GM23338 (cell line): ENCODE measurements at regions not wholly inside any gene's neighbourhood (a gene's known extent, or its start where the extent isn't known, plus 50 kb on each side); places are given as distances from the start of the nearest gene placed in this dataset.
A peak's percentile ranks its signal among the peaks of the same experiment; 100 is the strongest.

Experiments
- ATAC-seq: fragments of 200-7000 bp; cut with Tn5 transposase; 3 replicates; pipeline ENCODE4 v1.9.1; 2020
- DNase-seq: peaks from one replicate; pipeline ENCODE4 v3.0.0-alpha.2; 2015; ENCODE audit warnings: low spot score
- H2AFZ ChIP-seq: fragments of 200-600 bp; sonication (generic); 2 replicates; pipeline ENCODE4 v1.8.0; 2016; ENCODE audit warnings: antibody characterized with exemption, mild to moderate bottlenecking, moderate library complexity
- H3F3A ChIP-seq: fragments of 200-600 bp; sonication (generic); replicated peaks from 2 replicates; pipeline ENCODE4 v1.8.0; 2017; ENCODE audit warnings: antibody characterized with exemption, mixed run types, low read depth
- H3K27ac ChIP-seq: fragments of 200-600 bp; sonication (generic); 2 replicates; pipeline ENCODE4 v1.6.1; 2016; ENCODE audit warnings: low read depth
- H3K27me3 ChIP-seq: fragments of 200-600 bp; sonication (generic); 2 replicates; pipeline ENCODE4 v1.8.0; 2016; ENCODE audit warnings: mild to moderate bottlenecking, mixed run types, moderate library complexity; ENCODE audit not compliant: insufficient read depth
- H3K36me3 ChIP-seq: fragments of 200-600 bp; sonication (generic); 2 replicates; pipeline ENCODE4 v1.8.0; 2016; ENCODE audit warnings: mild to moderate bottlenecking; ENCODE audit not compliant: insufficient read depth
- H3K4me1 ChIP-seq: fragments of 200-600 bp; sonication (generic); 2 replicates; pipeline ENCODE4 v1.8.0; 2016; ENCODE audit warnings: mild to moderate bottlenecking, moderate library complexity; ENCODE audit not compliant: insufficient read depth
- H3K4me2 ChIP-seq: fragments of 200-600 bp; sonication (generic); 2 replicates; pipeline ENCODE4 v1.7.1; 2017; ENCODE audit warnings: mixed run types
- H3K4me3 ChIP-seq: fragments of 200-600 bp; sonication (generic); 2 replicates; pipeline ENCODE4 v1.6.1; 2016; ENCODE audit warnings: mixed run types
- H3K79me2 ChIP-seq: fragments of 200-600 bp; sonication (generic); replicated peaks from 2 replicates; pipeline ENCODE4 v1.8.0; 2017; ENCODE audit warnings: mild to moderate bottlenecking; ENCODE audit not compliant: insufficient read depth
- H3K9me2 ChIP-seq: fragments of 200-600 bp; sonication (generic); 2 replicates; pipeline ENCODE4 v1.8.0; 2017; ENCODE audit not compliant: insufficient read depth
- H4K20me1 ChIP-seq: fragments of 200-600 bp; sonication (generic); replicated peaks from 2 replicates; pipeline ENCODE4 v1.8.0; 2017; ENCODE audit warnings: mild to moderate bottlenecking; ENCODE audit not compliant: insufficient read depth
- H3K27ac Mint-ChIP-seq: 2 replicates; pipeline ENCODE4 v1.8.0; 2020; ENCODE audit warnings: inconsistent platforms, mild to moderate bottlenecking, moderate library complexity, mixed read lengths
- H3K27me3 Mint-ChIP-seq: 3 replicates; pipeline ENCODE4 v1.8.0; 2022; ENCODE audit warnings: low read depth, mild to moderate bottlenecking, moderate library complexity, mixed read lengths, inconsistent platforms; ENCODE audit not compliant: insufficient read depth, poor library complexity
- H3K36me3 Mint-ChIP-seq: 3 replicates; pipeline ENCODE4 v1.8.0; 2021; ENCODE audit warnings: low read depth, mild to moderate bottlenecking, inconsistent platforms, moderate library complexity, mixed read lengths
- H3K4me1 Mint-ChIP-seq: 3 replicates; pipeline ENCODE4 v1.8.0; 2020; ENCODE audit warnings: mild to moderate bottlenecking, inconsistent platforms, mixed read lengths
- H3K4me3 Mint-ChIP-seq: 3 replicates; pipeline ENCODE4 v1.8.0; 2021; ENCODE audit warnings: moderate library complexity, mild to moderate bottlenecking, inconsistent platforms, mixed read lengths
- H3K9me3 Mint-ChIP-seq: 3 replicates; pipeline ENCODE4 v1.8.0; 2020; ENCODE audit warnings: moderate library complexity, mild to moderate bottlenecking, inconsistent platforms, mixed read lengths
- CREB1 ChIP-seq: fragments of 250-450 bp; sonication (Bioruptor Pico); IDR thresholded peaks from 2 replicates; pipeline ENCODE4 v1.5.0; 2020; ENCODE audit warnings: low read depth, mild to moderate bottlenecking, moderate library complexity
- CTCF ChIP-seq, 2 experiments: fragments of 200-600 bp in 1 of 2; sonication (generic) in 1 of 2; conservative IDR thresholded peaks; 2 replicates each; pipeline versions ENCODE4 v1.5.1 to v1.6.1; 2016 to 2017; ENCODE audit warnings: antibody characterized with exemption in 2 of 2, low read depth in 2 of 2, mild to moderate bottlenecking in 2 of 2, moderate library complexity in 1 of 2
- EZH2 ChIP-seq: fragments of 200-600 bp; sonication (generic); IDR thresholded peaks from one replicate; pipeline ENCODE4 v1.8.0; 2017; ENCODE audit warnings: antibody characterized with exemption, mild to moderate bottlenecking, low read depth; ENCODE audit not compliant: unreplicated experiment
- EZH2phosphoT487 ChIP-seq: fragments of 200-600 bp; sonication (generic); IDR thresholded peaks from one replicate; pipeline ENCODE4 v1.8.1; 2018; ENCODE audit warnings: antibody characterized with exemption; ENCODE audit not compliant: unreplicated experiment
- NANOG ChIP-seq: IDR thresholded peaks from 2 replicates; pipeline ENCODE4 v1.6.1; 2016; ENCODE audit warnings: antibody characterized with exemption, borderline replicate concordance
- POLR2AphosphoS5 ChIP-seq: IDR thresholded peaks from 2 replicates; pipeline ENCODE4 v1.6.1; 2016; ENCODE audit warnings: antibody characterized with exemption, low read depth
- STAT1 ChIP-seq: IDR thresholded peaks from one replicate; pipeline ENCODE4 v1.6.1; 2016; ENCODE audit warnings: antibody characterized with exemption; ENCODE audit not compliant: unreplicated experiment
- ZNF331 ChIP-seq: fragments of 250-450 bp; sonication (Bioruptor Pico); IDR thresholded peaks from 2 replicates; pipeline ENCODE4 v1.5.0; 2020; ENCODE audit warnings: low read depth, mild to moderate bottlenecking, moderate library complexity
- ZNF462 ChIP-seq: fragments of 250-450 bp; sonication (Bioruptor Pico); IDR thresholded peaks from 2 replicates; pipeline ENCODE4 v1.5.0; 2020; ENCODE audit warnings: mild to moderate bottlenecking, moderate library complexity
- TF ChIP-seq, protein P1 (sequence below): IDR thresholded peaks from 2 replicates; pipeline ENCODE4 v1.6.1; 2016; ENCODE audit warnings: antibody characterized with exemption

DNA sequence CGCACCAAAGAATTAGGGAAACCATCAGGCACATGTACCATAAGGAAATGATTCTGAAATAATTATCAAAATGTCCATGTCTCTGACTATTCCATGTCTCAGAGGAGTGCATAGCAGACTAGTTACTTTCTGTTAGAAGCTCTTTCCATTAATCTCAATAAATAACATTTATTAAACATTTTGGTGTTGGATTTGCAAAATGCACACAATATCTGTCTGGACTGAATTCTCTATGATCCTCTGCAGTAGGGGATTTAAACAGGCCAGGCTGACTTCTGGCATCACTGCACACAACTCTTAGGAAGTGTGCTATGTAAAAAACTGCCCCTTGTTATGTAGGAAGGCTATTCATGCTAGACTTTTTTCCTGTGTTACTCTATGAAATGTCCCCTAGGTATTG lies 283.3 kb upstream of the CDH5 start:
- Mint-ChIP-seq H3K4me3 (no peak overlapping the region), H3K27me3 (peaks cover 4% of the 10 kb centered on the region), H3K4me1 (peaks cover 21% of the 10 kb centered on the region), H3K9me3 (no peaks in the 10 kb centered on the region), H3K36me3 (no peaks in the 10 kb centered on the region; the same call in 2 of the 3 replicates), H3K27ac (no peak overlapping the region; the same call in 1 of the 2 replicates)
- no peak for TF ChIP-seq CREB1
- no peak for TF ChIP-seq EZH2phosphoT487
- TF ChIP-seq NANOG = no peak
- no peak for TF ChIP-seq POLR2AphosphoS5
- no peak for TF ChIP-seq ZNF331
- TF ChIP-seq ZNF462 (CRISPR knock-in tag) = no peak
- TF ChIP-seq EZH2 = no peak
- TF ChIP-seq STAT1 = no peak
- TF ChIP-seq, protein P1, sequence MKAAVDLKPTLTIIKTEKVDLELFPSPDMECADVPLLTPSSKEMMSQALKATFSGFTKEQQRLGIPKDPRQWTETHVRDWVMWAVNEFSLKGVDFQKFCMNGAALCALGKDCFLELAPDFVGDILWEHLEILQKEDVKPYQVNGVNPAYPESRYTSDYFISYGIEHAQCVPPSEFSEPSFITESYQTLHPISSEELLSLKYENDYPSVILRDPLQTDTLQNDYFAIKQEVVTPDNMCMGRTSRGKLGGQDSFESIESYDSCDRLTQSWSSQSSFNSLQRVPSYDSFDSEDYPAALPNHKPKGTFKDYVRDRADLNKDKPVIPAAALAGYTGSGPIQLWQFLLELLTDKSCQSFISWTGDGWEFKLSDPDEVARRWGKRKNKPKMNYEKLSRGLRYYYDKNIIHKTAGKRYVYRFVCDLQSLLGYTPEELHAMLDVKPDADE = no peak
- no peak for TF ChIP-seq CTCF (conservative IDR thresholded peaks at IDR 0.05; ENCODE audit: low read depth in 2 of 2)
- Histone ChIP-seq H3F3A (no peaks in the 10 kb centered on the region), H4K20me1 (no peaks in the 10 kb centered on the region), H3K4me2 (no peak overlapping the region), H3K36me3 (no peaks in the 10 kb centered on the region), H3K4me3 (no peak overlapping the region), H3K27me3 (no peaks in the 10 kb centered on the region), H3K79me2 (no peaks in the 10 kb centered on the region), H3K27ac (no peak overlapping the region), H3K4me1 (peaks cover 10% of the 10 kb centered on the region; the same call in 1 of the 2 replicates), H2AFZ (peak overlapping the region; percentile 76; the same call in 1 of the 2 replicates), H3K9me2 (no peaks in the 10 kb centered on the region; the same call in 1 of the 2 replicates)
- DNase-seq = no peak
- ATAC-seq = no peak
